Stomach smooth muscle (tissue), 2 donors: ENCODE measurements at regions not wholly inside any gene's neighbourhood (a gene's known extent, or its start where the extent isn't known, plus 50 kb on each side); places are given as distances from the start of the nearest gene placed in this dataset.
"Not testable (repeated sequence)": the region's sequence is repeated elsewhere in the genome, so short reads cannot be mapped to it uniquely, and the experiment has no call there.

Experiments used
- H3K27ac ChIP-seq: one replicate; pipeline ENCODE4 v1.7.0; 2013; ENCODE audit warnings: mild to moderate bottlenecking, low read length, inconsistent platforms
- H3K27me3 ChIP-seq, 2 donors: one replicate each; pipeline ENCODE4 v1.7.0; 2013; ENCODE audit warnings: low read length in 2 of 2; ENCODE audit not compliant: insufficient read depth in 2 of 2, control insufficient read depth in 1 of 2
- H3K36me3 ChIP-seq, 2 donors: one replicate each; pipeline ENCODE4 v1.7.0; 2013; ENCODE audit warnings: low read length in 2 of 2; ENCODE audit not compliant: control insufficient read depth in 2 of 2, insufficient read depth in 2 of 2
- H3K4me1 ChIP-seq: one replicate; pipeline ENCODE4 v1.7.0; 2013; ENCODE audit warnings: low read length; ENCODE audit not compliant: control insufficient read depth, insufficient read depth
- H3K4me3 ChIP-seq, 2 donors: one replicate each; pipeline ENCODE4 v1.7.0; 2013; ENCODE audit warnings: low read length in 2 of 2
- H3K9ac ChIP-seq, 2 donors: one replicate each; pipeline ENCODE4 v1.7.0; 2013; ENCODE audit warnings: low read length in 2 of 2, mild to moderate bottlenecking in 1 of 2
- H3K9me3 ChIP-seq, 2 donors: one replicate each; pipeline ENCODE4 v1.7.0; 2013; ENCODE audit warnings: low read length in 2 of 2; ENCODE audit not compliant: control insufficient read depth in 2 of 2
- donor health status: healthy.
- donor health status: Pancreatic carcinoma.

- H3K9ac ChIP-seq, H3K9me3 ChIP-seq, H3K4me1 ChIP-seq, H3K4me3 ChIP-seq, H3K27me3 ChIP-seq, H3K27ac ChIP-seq, H3K36me3 ChIP-seq: not testable (repeated sequence)
These were observed 150.1 kb downstream of the ASMT start for GRCh38 chrX:1764883-1765364.

GRCh38 chrX:1767026-1767425, 152.2 kb downstream of the ASMT start:
- Histone ChIP-seq H3K27me3 (no peaks in the 10 kb centered on the region), H3K27ac (no peak overlapping the region), H3K4me3 (no peak overlapping the region)

GRCh38 chrX:1778817-1779216, 164.0 kb downstream of the ASMT start:
- Histone ChIP-seq H3K4me1 (no peaks in the 10 kb centered on the region), H3K9ac (no peak overlapping the region), H3K9me3 (peaks cover 0 to under 1% of the 10 kb centered on the region in 2 donors), H3K27me3 (no peaks in the 10 kb centered on the region), H3K27ac (no peak overlapping the region), H3K36me3 (no peaks in the 10 kb centered on the region), H3K4me3 (no peak overlapping the region)

More at GRCh38 chrX:1767026-1767425, 152.2 kb downstream of the ASMT start:
- H3K36me3 ChIP-seq = no peaks in the 10 kb centered on the region
- H3K9ac ChIP-seq = no peak overlapping the region
- no peaks in the 10 kb centered on the region for H3K4me1 ChIP-seq
- peaks cover 3 to 4% of the 10 kb centered on the region in 2 donors for H3K9me3 ChIP-seq

- Histone ChIP-seq H3K27me3 (no peaks in the 10 kb centered on the region), H3K9me3 (peaks cover 0 to 4% of the 10 kb centered on the region in 2 donors), H3K4me3 (no peak overlapping the region), H3K27ac (no peak overlapping the region), H3K4me1 (no peaks in the 10 kb centered on the region), H3K9ac (no peak overlapping the region), H3K36me3 (no peaks in the 10 kb centered on the region)
These were observed 164.8 kb downstream of the ASMT start for GRCh38 chrX:1779626-1780025.

GRCh38 chrX:1781766-1782165, 166.9 kb downstream of the ASMT start:
- Histone ChIP-seq H3K9ac (no peak overlapping the region), H3K4me3 (no peak overlapping the region), H3K9me3 (peaks cover 5 to 16% of the 10 kb centered on the region in 2 donors), H3K36me3 (no peaks in the 10 kb centered on the region), H3K27me3 (no peaks in the 10 kb centered on the region), H3K27ac (no peak overlapping the region), H3K4me1 (no peaks in the 10 kb centered on the region)

- H3K27ac ChIP-seq = no peak overlapping the region
- H3K4me3 ChIP-seq = no peak overlapping the region
- H3K36me3 ChIP-seq = no peaks in the 10 kb centered on the region
- peaks cover 5 to 22% of the 10 kb centered on the region in 2 donors for H3K9me3 ChIP-seq
- no peak overlapping the region for H3K9ac ChIP-seq
- no peaks in the 10 kb centered on the region for H3K4me1 ChIP-seq
- peaks cover 0 to 3% of the 10 kb centered on the region in 2 donors for H3K27me3 ChIP-seq
These were observed 169.9 kb downstream of the ASMT start for GRCh38 chrX:1784773-1785172.

- Histone ChIP-seq H3K9ac (no peak overlapping the region), H3K27me3 (peaks cover 0 to 3% of the 10 kb centered on the region in 2 donors), H3K4me3 (no peak overlapping the region), H3K27ac (no peak overlapping the region), H3K9me3 (peaks cover 5 to 22% of the 10 kb centered on the region in 2 donors), H3K36me3 (no peaks in the 10 kb centered on the region), H3K4me1 (no peaks in the 10 kb centered on the region)
These were observed 173.5 kb downstream of the ASMT start for GRCh38 chrX:1788300-1788911.

- Histone ChIP-seq H3K27ac (no peak overlapping the region), H3K9me3 (no peaks in the 10 kb centered on the region), H3K36me3 (no peaks in the 10 kb centered on the region)
These were observed 177.8 kb downstream of the ASMT start for GRCh38 chrX:1792636-1793035.

GRCh38 chrX:1794586-1794985, 179.7 kb downstream of the ASMT start:
- H3K27ac ChIP-seq = no peak overlapping the region
- no peak overlapping the region for H3K4me3 ChIP-seq
- no peaks in the 10 kb centered on the region for H3K9me3 ChIP-seq
- no peak overlapping the region for H3K9ac ChIP-seq
- no peaks in the 10 kb centered on the region for H3K4me1 ChIP-seq
- no peaks in the 10 kb centered on the region for H3K27me3 ChIP-seq
- H3K36me3 ChIP-seq = no peaks in the 10 kb centered on the region

More at GRCh38 chrX:1792636-1793035, 177.8 kb downstream of the ASMT start:
- Histone ChIP-seq H3K4me1 (no peaks in the 10 kb centered on the region), H3K27me3 (peaks cover 0 to 2% of the 10 kb centered on the region in 2 donors), H3K4me3 (no peak overlapping the region), H3K9ac (no peak overlapping the region)

GRCh38 chrX:1802912-1803311, 188.1 kb downstream of the ASMT start:
- Histone ChIP-seq H3K4me3 (no peak overlapping the region), H3K27ac (no peak overlapping the region), H3K9me3 (no peaks in the 10 kb centered on the region), H3K4me1 (no peaks in the 10 kb centered on the region), H3K36me3 (no peaks in the 10 kb centered on the region), H3K27me3 (peaks cover 4 to 5% of the 10 kb centered on the region in 2 donors), H3K9ac (no peak overlapping the region)

- Histone ChIP-seq H3K4me3 (no peak overlapping the region), H3K27ac (no peak overlapping the region), H3K9ac (no peak overlapping the region), H3K4me1 (no peaks in the 10 kb centered on the region), H3K36me3 (no peaks in the 10 kb centered on the region), H3K27me3 (peaks cover 4 to 5% of the 10 kb centered on the region in 2 donors), H3K9me3 (no peaks in the 10 kb centered on the region)
These were observed 188.9 kb downstream of the ASMT start for GRCh38 chrX:1803741-1804140.
